GM23338 (cell line): ENCODE measurements at regions not wholly inside any gene's neighbourhood (a gene's known extent, or its start where the extent isn't known, plus 50 kb on each side); places are given as distances from the start of the nearest gene placed in this dataset.
A peak's percentile ranks its signal among the peaks of the same experiment; 100 is the strongest.

Experiments used
- ATAC-seq: fragments of 200-7000 bp; cut with Tn5 transposase; 3 replicates; pipeline ENCODE4 v1.9.1; 2020
- DNase-seq: peaks from one replicate; pipeline ENCODE4 v3.0.0-alpha.2; 2015; ENCODE audit warnings: low spot score
- H2AFZ ChIP-seq: fragments of 200-600 bp; sonication (generic); 2 replicates; pipeline ENCODE4 v1.8.0; 2016; ENCODE audit warnings: antibody characterized with exemption, mild to moderate bottlenecking, moderate library complexity
- H3F3A ChIP-seq: fragments of 200-600 bp; sonication (generic); replicated peaks from 2 replicates; pipeline ENCODE4 v1.8.0; 2017; ENCODE audit warnings: antibody characterized with exemption, mixed run types, low read depth
- H3K27ac ChIP-seq: fragments of 200-600 bp; sonication (generic); 2 replicates; pipeline ENCODE4 v1.6.1; 2016; ENCODE audit warnings: low read depth
- H3K27me3 ChIP-seq: fragments of 200-600 bp; sonication (generic); 2 replicates; pipeline ENCODE4 v1.8.0; 2016; ENCODE audit warnings: mild to moderate bottlenecking, mixed run types, moderate library complexity; ENCODE audit not compliant: insufficient read depth
- H3K36me3 ChIP-seq: fragments of 200-600 bp; sonication (generic); 2 replicates; pipeline ENCODE4 v1.8.0; 2016; ENCODE audit warnings: mild to moderate bottlenecking; ENCODE audit not compliant: insufficient read depth
- H3K4me1 ChIP-seq: fragments of 200-600 bp; sonication (generic); 2 replicates; pipeline ENCODE4 v1.8.0; 2016; ENCODE audit warnings: mild to moderate bottlenecking, moderate library complexity; ENCODE audit not compliant: insufficient read depth
- H3K4me2 ChIP-seq: fragments of 200-600 bp; sonication (generic); 2 replicates; pipeline ENCODE4 v1.7.1; 2017; ENCODE audit warnings: mixed run types
- H3K4me3 ChIP-seq: fragments of 200-600 bp; sonication (generic); 2 replicates; pipeline ENCODE4 v1.6.1; 2016; ENCODE audit warnings: mixed run types
- H3K79me2 ChIP-seq: fragments of 200-600 bp; sonication (generic); replicated peaks from 2 replicates; pipeline ENCODE4 v1.8.0; 2017; ENCODE audit warnings: mild to moderate bottlenecking; ENCODE audit not compliant: insufficient read depth
- H3K9me2 ChIP-seq: fragments of 200-600 bp; sonication (generic); 2 replicates; pipeline ENCODE4 v1.8.0; 2017; ENCODE audit not compliant: insufficient read depth
- H4K20me1 ChIP-seq: fragments of 200-600 bp; sonication (generic); replicated peaks from 2 replicates; pipeline ENCODE4 v1.8.0; 2017; ENCODE audit warnings: mild to moderate bottlenecking; ENCODE audit not compliant: insufficient read depth
- H3K27ac Mint-ChIP-seq: 2 replicates; pipeline ENCODE4 v1.8.0; 2020; ENCODE audit warnings: inconsistent platforms, mild to moderate bottlenecking, moderate library complexity, mixed read lengths
- H3K27me3 Mint-ChIP-seq: 3 replicates; pipeline ENCODE4 v1.8.0; 2022; ENCODE audit warnings: low read depth, mild to moderate bottlenecking, moderate library complexity, mixed read lengths, inconsistent platforms; ENCODE audit not compliant: insufficient read depth, poor library complexity
- H3K36me3 Mint-ChIP-seq: 3 replicates; pipeline ENCODE4 v1.8.0; 2021; ENCODE audit warnings: low read depth, mild to moderate bottlenecking, inconsistent platforms, moderate library complexity, mixed read lengths
- H3K4me1 Mint-ChIP-seq: 3 replicates; pipeline ENCODE4 v1.8.0; 2020; ENCODE audit warnings: mild to moderate bottlenecking, inconsistent platforms, mixed read lengths
- H3K4me3 Mint-ChIP-seq: 3 replicates; pipeline ENCODE4 v1.8.0; 2021; ENCODE audit warnings: moderate library complexity, mild to moderate bottlenecking, inconsistent platforms, mixed read lengths
- H3K9me3 Mint-ChIP-seq: 3 replicates; pipeline ENCODE4 v1.8.0; 2020; ENCODE audit warnings: moderate library complexity, mild to moderate bottlenecking, inconsistent platforms, mixed read lengths
- EZH2phosphoT487 ChIP-seq: fragments of 200-600 bp; sonication (generic); IDR thresholded peaks from one replicate; pipeline ENCODE4 v1.8.1; 2018; ENCODE audit warnings: antibody characterized with exemption; ENCODE audit not compliant: unreplicated experiment
- JUNB ChIP-seq: IDR thresholded peaks from one replicate; pipeline ENCODE4 v1.6.1; 2016; ENCODE audit warnings: antibody characterized with exemption; ENCODE audit not compliant: unreplicated experiment
- POLR2AphosphoS5 ChIP-seq: IDR thresholded peaks from 2 replicates; pipeline ENCODE4 v1.6.1; 2016; ENCODE audit warnings: antibody characterized with exemption, low read depth
- REST ChIP-seq: IDR thresholded peaks from one replicate; pipeline ENCODE4 v1.6.1; 2018; ENCODE audit warnings: antibody characterized with exemption; ENCODE audit not compliant: unreplicated experiment
- STAT1 ChIP-seq: IDR thresholded peaks from one replicate; pipeline ENCODE4 v1.6.1; 2016; ENCODE audit warnings: antibody characterized with exemption; ENCODE audit not compliant: unreplicated experiment
- ZNF114 ChIP-seq: fragments of 250-450 bp; sonication (Bioruptor Pico); IDR thresholded peaks from 2 replicates; pipeline ENCODE4 v1.5.0; 2020; ENCODE audit warnings: mild to moderate bottlenecking, moderate library complexity
- ZNF331 ChIP-seq: fragments of 250-450 bp; sonication (Bioruptor Pico); IDR thresholded peaks from 2 replicates; pipeline ENCODE4 v1.5.0; 2020; ENCODE audit warnings: low read depth, mild to moderate bottlenecking, moderate library complexity

DNA sequence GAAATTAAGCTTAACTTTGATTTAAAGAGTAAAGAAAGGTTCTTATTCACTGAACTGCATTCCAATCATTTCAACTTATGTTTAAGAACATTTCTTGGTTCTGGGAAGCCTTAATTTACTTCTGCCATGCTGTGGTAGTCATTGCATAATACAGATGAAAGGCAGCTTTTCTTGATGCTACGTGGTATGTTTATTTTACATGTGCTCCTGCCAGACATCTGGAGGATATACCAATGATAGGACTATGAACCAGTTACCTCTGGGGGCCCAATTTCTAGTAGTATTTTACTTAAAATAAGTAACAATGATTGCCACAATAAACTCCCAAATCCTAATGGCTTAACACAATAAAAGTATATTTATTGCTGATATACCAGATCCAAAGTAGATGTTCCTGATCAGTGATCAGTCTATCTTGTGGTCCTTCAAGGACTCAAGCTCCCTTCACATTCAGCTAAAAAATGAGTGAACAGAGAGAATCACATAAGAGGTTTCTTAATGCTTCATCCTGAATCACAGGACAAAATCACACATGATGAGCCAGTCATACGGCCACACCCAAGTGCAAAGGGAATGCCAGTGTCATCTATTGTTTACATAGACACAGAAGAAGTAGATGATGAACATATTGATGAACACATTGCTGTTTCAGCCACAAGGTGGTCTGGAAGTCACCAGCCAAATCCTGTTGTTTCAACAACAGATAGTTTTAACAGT is 56.5 kb upstream of the CCN2 start:
- no peak overlapping the region for H3K4me3 ChIP-seq
- no peaks in the 10 kb centered on the region for H3K27me3 ChIP-seq
- H3K79me2 ChIP-seq, result no peaks in the 10 kb centered on the region
- H3K4me2 ChIP-seq, result no peak overlapping the region
- H3K4me3 Mint-ChIP-seq, result no peak overlapping the region
- H3K36me3 Mint-ChIP-seq, result peaks cover 27% of the 10 kb centered on the region
- H3K27ac ChIP-seq, result no peak overlapping the region
- no peaks in the 10 kb centered on the region for H3F3A ChIP-seq
- H3K27me3 Mint-ChIP-seq, result no peaks in the 10 kb centered on the region
- H3K9me2 ChIP-seq, result 0 out of 2 replicates have a peak, but pooled peaks cover 7% of the 10 kb centered on the region
- no peaks in the 10 kb centered on the region for H4K20me1 ChIP-seq
- peaks cover 28% of the 10 kb centered on the region for H3K9me3 Mint-ChIP-seq
- no peak overlapping the region for H3K27ac Mint-ChIP-seq
- H3K36me3 ChIP-seq, result peaks cover 7% of the 10 kb centered on the region; the same call in 1 of the 2 replicates
- no peaks in the 10 kb centered on the region for H3K4me1 ChIP-seq
- TF ChIP-seq ZNF331 (CRISPR knock-in tag) (no peak), REST (no peak), STAT1 (no peak), JUNB (no peak)
- no peak for DNase-seq
- ATAC-seq, result no peak
- peaks cover 3% of the 10 kb centered on the region; the same call in 1 of the 3 replicates for H3K4me1 Mint-ChIP-seq
- H2AFZ ChIP-seq, result no peak overlapping the region

DNA sequence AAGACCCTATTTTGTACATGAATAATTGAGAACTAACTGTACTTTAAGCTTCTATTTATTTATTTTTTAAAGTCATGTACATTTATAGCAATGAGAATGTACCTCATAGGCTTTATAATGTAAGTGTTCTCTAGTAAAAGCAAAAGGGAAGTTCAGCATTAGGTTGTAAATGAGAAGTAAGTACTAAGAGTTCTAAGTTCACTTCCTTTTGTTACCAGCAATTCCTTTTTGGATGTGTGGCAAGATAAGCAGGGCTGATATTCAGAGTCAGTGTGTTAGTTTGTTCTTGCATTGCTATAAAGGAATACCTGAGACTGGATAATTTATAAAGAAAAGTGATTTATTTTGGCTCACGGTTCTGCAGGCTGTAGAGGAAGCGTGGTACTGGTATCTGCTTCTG is 54.0 kb upstream of the CCN2 start:
- ATAC-seq, result no peak
- Histone ChIP-seq H2AFZ (no peak overlapping the region), H3K9me2 (0 out of 2 replicates have a peak, but pooled peaks cover 7% of the 10 kb centered on the region), H3K4me3 (no peak overlapping the region), H3K79me2 (no peaks in the 10 kb centered on the region), H3F3A (no peaks in the 10 kb centered on the region), H3K36me3 (peaks cover 10% of the 10 kb centered on the region; the same call in 1 of the 2 replicates), H3K27ac (0 out of 2 replicates have a peak overlapping the region, but pooled peaks have one; percentile 18), H3K27me3 (no peaks in the 10 kb centered on the region), H3K4me1 (no peaks in the 10 kb centered on the region), H3K4me2 (no peak overlapping the region), H4K20me1 (no peaks in the 10 kb centered on the region)
- no peak for DNase-seq
- Mint-ChIP-seq H3K9me3 (peaks cover 31% of the 10 kb centered on the region), H3K27ac (no peak overlapping the region), H3K4me3 (no peak overlapping the region), H3K36me3 (peaks cover 30% of the 10 kb centered on the region), H3K4me1 (no peaks in the 10 kb centered on the region), H3K27me3 (no peaks in the 10 kb centered on the region)
- TF ChIP-seq STAT1, result no peak
- TF ChIP-seq REST, result no peak
- TF ChIP-seq POLR2AphosphoS5, result no peak
- no peak for TF ChIP-seq EZH2phosphoT487
- no peak for TF ChIP-seq JUNB
- TF ChIP-seq ZNF114 (CRISPR knock-in tag), result no peak
